Panc1 (cell line): ENCODE measurements at regions not wholly inside any gene's neighbourhood (a gene's known extent, or its start where the extent isn't known, plus 50 kb on each side); places are given as distances from the start of the nearest gene placed in this dataset.

Source experiments
- ATAC-seq: fragments of 200-7000 bp; cut with Tn5 transposase; 2 replicates; pipeline ENCODE4 v1.9.1; 2020; ENCODE audit warnings: mild to moderate bottlenecking, moderate library complexity
- BruUV-seq: library from RNA; stranded (reverse); fragments of 400-500 nt; replicated peaks from 2 replicates; lab custom pipeline; 2021; lab: Mats Ljungman, UMichigan
- CTCF ChIA-PET: fragments of 300-600 bp; sonication (Branson Sonifier 250); formaldehyde crosslinking; loops from one replicate; lab custom pipeline; 2022; ENCODE audit warnings: antibody characterized with exemption; lab: Charles Lee
- POLR2A ChIA-PET: fragments of 300-600 bp; sonication (Branson Sonifier 250); formaldehyde crosslinking; loops from one replicate; lab custom pipeline; 2022; ENCODE audit warnings: antibody characterized with exemption; lab: Charles Lee
- DNase-seq: peaks from one replicate; pipeline ENCODE4 v3.0.0-alpha.2; 2010; ENCODE audit warnings: low read depth, low spot score
- H3K27ac ChIP-seq: 2 replicates; pipeline ENCODE4 v1.5.1; 2011; ENCODE audit warnings: mild to moderate bottlenecking, low read length, inconsistent platforms
- H3K27me3 ChIP-seq: fragments of 200-500 bp; sonication (Bioruptor generic); 2 replicates; pipeline ENCODE4 v1.6.0; 2014; ENCODE audit warnings: low read length, inconsistent platforms; ENCODE audit not compliant: control insufficient read depth, insufficient read depth
- H3K36me3 ChIP-seq: fragments of 200-500 bp; sonication (Bioruptor generic); 2 replicates; pipeline ENCODE4 v1.5.1; 2014; ENCODE audit warnings: inconsistent platforms, mild to moderate bottlenecking, low read length, moderate library complexity; ENCODE audit not compliant: control insufficient read depth, insufficient read depth
- H3K4me1 ChIP-seq: 2 replicates; pipeline ENCODE4 v1.5.1; 2011; ENCODE audit warnings: inconsistent platforms, mild to moderate bottlenecking, low read length, moderate library complexity; ENCODE audit not compliant: control insufficient read depth, insufficient read depth
- H3K4me3 ChIP-seq, 2 experiments: 2 replicates each; pipeline ENCODE4 v1.5.1; 2011 to 2012; ENCODE audit warnings: low read depth in 2 of 2, low read length in 2 of 2, mild to moderate bottlenecking in 2 of 2, inconsistent platforms in 1 of 2, moderate library complexity in 1 of 2
- H3K9me3 ChIP-seq: fragments of 200-500 bp; sonication (Bioruptor generic); 2 replicates; pipeline ENCODE4 v1.5.1; 2014; ENCODE audit warnings: low read depth, mild to moderate bottlenecking, inconsistent platforms, low read length, moderate library complexity; ENCODE audit not compliant: control insufficient read depth, insufficient read depth
- CTCF ChIP-seq: fragments of 450-650 bp; IDR thresholded peaks from 2 replicates; pipeline ENCODE4 v1.5.1; 2017; ENCODE audit warnings: mild to moderate bottlenecking
- POLR2AphosphoS5 ChIP-seq: IDR thresholded peaks from 2 replicates; pipeline ENCODE4 v1.6.1; 2012; ENCODE audit warnings: mild to moderate bottlenecking, low read depth, low read length, moderate library complexity
- REST ChIP-seq, 2 experiments: IDR thresholded peaks; 2 replicates each; pipeline ENCODE4 v1.6.1; 2011 to 2012; ENCODE audit warnings: low read depth in 2 of 2, control low read depth in 1 of 2, low read length in 1 of 2, mild to moderate bottlenecking in 1 of 2, moderate library complexity in 1 of 2; ENCODE audit not compliant: insufficient read depth in 1 of 2
- SIN3A ChIP-seq: IDR thresholded peaks from 2 replicates; pipeline ENCODE4 v1.6.1; 2012; ENCODE audit warnings: low read depth, mild to moderate bottlenecking, low read length, moderate library complexity, borderline replicate concordance; ENCODE audit not compliant: insufficient read depth
- TCF7L2 ChIP-seq: IDR thresholded peaks from 2 replicates; pipeline ENCODE4 v1.6.1; 2011; ENCODE audit warnings: mild to moderate bottlenecking, low read depth, low read length, inconsistent platforms
- in situ Hi-C: cut with HindIII; loops from 2 replicates; pipeline ENCODE4 v1.10.0; 2016; ENCODE audit warnings: low sequenced_read_pairs, low pct_unique_long_range_greater_than_20kb
- intact Hi-C: fragments of 100-400 bp; cut with micrococcal nuclease; formaldehyde crosslinking; loops from one replicate; pipeline ENCODE4 v1.10.0; 2022; ENCODE audit not compliant: unreplicated experiment

GRCh38 chr3:1902416-1902815 is 196.2 kb upstream of the CNTN4 start:
- intact Hi-C loops: no loop called here

GRCh38 chr3:1903111-1903510 is 195.6 kb upstream of the CNTN4 start:
- H3K9me3 ChIP-seq: no peaks in the 10 kb centered on the region
- CTCF ChIA-PET: no interaction called here
- in situ Hi-C loops: no loop called here

More at GRCh38 chr3:1902416-1902815, 196.2 kb upstream of the CNTN4 start:
- Histone ChIP-seq H3K4me3 (no peak overlapping the region), H3K27ac (no peak overlapping the region), H3K4me1 (no peaks in the 10 kb centered on the region), H3K9me3 (no peaks in the 10 kb centered on the region), H3K27me3 (no peaks in the 10 kb centered on the region), H3K36me3 (no peaks in the 10 kb centered on the region)
- ATAC-seq (no peak), DNase-seq (no peak)
- no TSS peak for BruUV-seq
- in situ Hi-C loops: no loop called here
- no peak for TF ChIP-seq CTCF
- TF ChIP-seq POLR2AphosphoS5: no peak
- no peak for TF ChIP-seq TCF7L2
- TF ChIP-seq REST (IDR thresholded peaks at IDR 0.05; ENCODE audit: insufficient read depth in 1 of 2, low read depth in 2 of 2, low read length in 1 of 2): no peak
- no peak for TF ChIP-seq SIN3A
- POLR2A ChIA-PET: no interaction called here
- CTCF ChIA-PET: no interaction called here

More at GRCh38 chr3:1903111-1903510, 195.6 kb upstream of the CNTN4 start:
- no TSS peak for BruUV-seq
- POLR2A ChIA-PET: no interaction called here
- H3K4me3 ChIP-seq: no peak overlapping the region
- H3K36me3 ChIP-seq: no peaks in the 10 kb centered on the region
- no peak overlapping the region for H3K27ac ChIP-seq
- no peak for DNase-seq
- no peaks in the 10 kb centered on the region for H3K4me1 ChIP-seq
- intact Hi-C loops: no loop called here
- no peak for ATAC-seq
- TF ChIP-seq POLR2AphosphoS5 (no peak), REST (IDR thresholded peaks at IDR 0.05; ENCODE audit: insufficient read depth in 1 of 2, low read depth in 2 of 2, low read length in 1 of 2) (no peak), SIN3A (no peak), CTCF (no peak)
- no peaks in the 10 kb centered on the region for H3K27me3 ChIP-seq
